SU-DHL-6 (cell line): ENCODE measurements at regions not wholly inside any gene's neighbourhood (a gene's known extent, or its start where the extent isn't known, plus 50 kb on each side); places are given as distances from the start of the nearest gene placed in this dataset.

ENCODE experiments used
- EZH2phosphoT487 ChIP-seq: fragments of 200-600 bp; sonication (generic), shearing (Covaris generic); conservative IDR thresholded peaks from 2 replicates; pipeline ENCODE4 v1.6.1; 2018; ENCODE audit warnings: mild to moderate bottlenecking, antibody characterized with exemption, low read length, moderate library complexity, mixed read lengths
- TF ChIP-seq, protein P1 (sequence below): fragments of 200-600 bp; sonication (generic); IDR thresholded peaks from one replicate; pipeline ENCODE4 v1.5.1; 2017; ENCODE audit warnings: antibody characterized with exemption, mild to moderate bottlenecking, low read length, moderate library complexity; ENCODE audit not compliant: insufficient read depth, poor library complexity, severe bottlenecking

DNA sequence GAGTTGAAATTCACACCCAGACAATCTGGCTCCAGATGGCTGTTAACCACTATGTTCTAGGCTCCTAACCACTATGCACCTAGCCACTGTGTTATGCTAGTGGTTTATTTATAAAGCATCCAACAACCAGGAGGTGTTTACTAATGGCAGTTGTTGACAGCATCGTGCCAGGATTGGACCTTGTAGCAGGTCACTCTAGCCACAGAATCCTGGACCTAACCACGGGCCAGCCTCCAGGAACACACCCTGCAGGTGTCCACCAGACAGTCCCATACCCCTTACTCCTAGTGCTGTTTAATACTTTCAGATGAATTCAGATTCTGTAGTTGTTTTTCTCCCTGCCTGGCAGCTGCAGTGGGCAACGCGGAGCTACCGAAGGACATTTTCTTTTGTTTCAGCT is 109.4 kb upstream of the MYL2 start:
- TF ChIP-seq, protein P1, sequence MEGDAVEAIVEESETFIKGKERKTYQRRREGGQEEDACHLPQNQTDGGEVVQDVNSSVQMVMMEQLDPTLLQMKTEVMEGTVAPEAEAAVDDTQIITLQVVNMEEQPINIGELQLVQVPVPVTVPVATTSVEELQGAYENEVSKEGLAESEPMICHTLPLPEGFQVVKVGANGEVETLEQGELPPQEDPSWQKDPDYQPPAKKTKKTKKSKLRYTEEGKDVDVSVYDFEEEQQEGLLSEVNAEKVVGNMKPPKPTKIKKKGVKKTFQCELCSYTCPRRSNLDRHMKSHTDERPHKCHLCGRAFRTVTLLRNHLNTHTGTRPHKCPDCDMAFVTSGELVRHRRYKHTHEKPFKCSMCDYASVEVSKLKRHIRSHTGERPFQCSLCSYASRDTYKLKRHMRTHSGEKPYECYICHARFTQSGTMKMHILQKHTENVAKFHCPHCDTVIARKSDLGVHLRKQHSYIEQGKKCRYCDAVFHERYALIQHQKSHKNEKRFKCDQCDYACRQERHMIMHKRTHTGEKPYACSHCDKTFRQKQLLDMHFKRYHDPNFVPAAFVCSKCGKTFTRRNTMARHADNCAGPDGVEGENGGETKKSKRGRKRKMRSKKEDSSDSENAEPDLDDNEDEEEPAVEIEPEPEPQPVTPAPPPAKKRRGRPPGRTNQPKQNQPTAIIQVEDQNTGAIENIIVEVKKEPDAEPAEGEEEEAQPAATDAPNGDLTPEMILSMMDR, result no peak
- TF ChIP-seq EZH2phosphoT487, result no peak
